GM12878 (cell line): ENCODE measurements at regions not wholly inside any gene's neighbourhood (a gene's known extent, or its start where the extent isn't known, plus 50 kb on each side); places are given as distances from the start of the nearest gene placed in this dataset.

Experiments
- ATAC-seq: fragments of 200-7000 bp; cut with Tn5 transposase; 3 replicates; pipeline ENCODE4 v1.9.1; 2020; ENCODE audit warnings: mild to moderate bottlenecking, moderate library complexity
- BruUV-seq: library from RNA; stranded (reverse); fragments of 400-500 nt; replicated peaks from 2 replicates; lab custom pipeline; 2021; lab: Mats Ljungman, UMichigan
- CTCF ChIA-PET: fragments of 300-600 bp; sonication (Branson Sonifier 250); formaldehyde crosslinking; extraction: SDS; loops from one replicate; lab custom pipeline; 2021; ENCODE audit warnings: inconsistent platforms; lab: Yijun Ruan, JAX
- POLR2A ChIA-PET: fragments of 350-600 bp; formaldehyde crosslinking; extraction: SDS; loops from one replicate; lab custom pipeline; 2021; ENCODE audit warnings: inconsistent platforms; lab: Charles Lee
- RAD21 ChIA-PET: fragments of 300-600 bp; sonication (Branson Sonifier 250); formaldehyde crosslinking; loops from one replicate; lab custom pipeline; 2023; ENCODE audit warnings: antibody characterized with exemption; ENCODE audit not compliant: unreplicated experiment; lab: Charles Lee
- SMC1A ChIA-PET: fragments of 300-600 bp; sonication (Branson Sonifier 250); formaldehyde crosslinking; loops from one replicate; lab custom pipeline; 2023; ENCODE audit not compliant: unreplicated experiment, uncharacterized antibody; lab: Charles Lee
- DNase-seq: peaks from one replicate; pipeline ENCODE4 v3.0.0-alpha.2; 2011; ENCODE audit warnings: low read depth, low spot score
- FAIRE-seq: peaks from 3 replicates; lab custom pipeline; 2011; peaks lifted over from hg19 to GRCh38; lab: Jason Lieb, UNC
- H2AFZ ChIP-seq: 2 replicates; pipeline ENCODE4 v1.6.0; 2011; ENCODE audit warnings: low read depth, low read length, control low read depth; ENCODE audit not compliant: control insufficient read depth
- H3K27ac ChIP-seq: 2 replicates; pipeline ENCODE4 v1.5.1; 2011; ENCODE audit warnings: control low read depth; ENCODE audit not compliant: control insufficient read depth, insufficient read depth
- H3K27me3 ChIP-seq, 2 experiments: replicated peaks in 1 of 2; 2 replicates each; pipeline versions ENCODE4 v1.6.0 to v1.6.1; 2011; ENCODE audit warnings: low read length in 1 of 2; ENCODE audit not compliant: control insufficient read depth in 2 of 2, insufficient read depth in 2 of 2
- H3K36me3 ChIP-seq, 2 experiments: 2 replicates each; pipeline ENCODE4 v1.5.1; 2011; ENCODE audit warnings: low read length in 1 of 2; ENCODE audit not compliant: control insufficient read depth in 2 of 2, insufficient read depth in 2 of 2
- H3K4me1 ChIP-seq: 2 replicates; pipeline ENCODE4 v1.6.1; 2011; ENCODE audit warnings: mild to moderate bottlenecking, low read length, moderate library complexity, mixed read lengths; ENCODE audit not compliant: control insufficient read depth, insufficient read depth
- H3K4me2 ChIP-seq: 2 replicates; pipeline ENCODE4 v1.6.0; 2011; ENCODE audit warnings: control low read depth; ENCODE audit not compliant: control insufficient read depth, insufficient read depth
- H3K4me3 ChIP-seq: fragments of 200-600 bp; sonication (generic); 2 replicates; pipeline ENCODE4 v1.5.1; 2016
- H3K79me2 ChIP-seq: 2 replicates; pipeline ENCODE4 v1.6.0; 2011; ENCODE audit warnings: low read length; ENCODE audit not compliant: control insufficient read depth, insufficient read depth
- H3K9ac ChIP-seq: 2 replicates; pipeline ENCODE4 v1.8.0; 2011; ENCODE audit warnings: low read length, control low read depth, mixed read lengths; ENCODE audit not compliant: control insufficient read depth, insufficient read depth
- H3K9me3 ChIP-seq: replicated peaks from 3 replicates; pipeline ENCODE4 v1.5.1; 2011; ENCODE audit warnings: mild to moderate bottlenecking, low read length; ENCODE audit not compliant: control insufficient read depth, insufficient read depth
- H4K20me1 ChIP-seq: 2 replicates; pipeline ENCODE4 v1.6.0; 2011; ENCODE audit not compliant: control insufficient read depth, insufficient read depth
- ASH2L ChIP-seq: fragments of 300-600, 200-600 bp; sonication (generic); IDR thresholded peaks from 2 replicates; pipeline ENCODE4 v1.6.1; 2017; ENCODE audit warnings: low read depth, mild to moderate bottlenecking, borderline replicate concordance
- BACH1 ChIP-seq: fragments of 450-650 bp; IDR thresholded peaks from 2 replicates; pipeline ENCODE4 v1.6.1; 2017; ENCODE audit warnings: mild to moderate bottlenecking, borderline replicate concordance
- BCLAF1 ChIP-seq: fragments of 450-650 bp; IDR thresholded peaks from 2 replicates; pipeline ENCODE4 v1.6.1; 2017; ENCODE audit warnings: antibody characterized with exemption, mild to moderate bottlenecking, moderate library complexity
- BHLHE40 ChIP-seq, 2 experiments: fragments of 450-650 bp in 1 of 2; IDR thresholded peaks; 2 replicates each; pipeline ENCODE4 v1.6.1; 2011 to 2017; ENCODE audit warnings: low read depth in 2 of 2, borderline replicate concordance in 1 of 2, improper control_type of control experiment in 1 of 2, low read length in 1 of 2, mild to moderate bottlenecking in 1 of 2
- CEBPB ChIP-seq, 2 experiments: fragments of 150-350 bp in 1 of 2; IDR thresholded peaks; 2 replicates each; pipeline ENCODE4 v1.6.1; 2012 to 2014; ENCODE audit warnings: low read depth in 2 of 2, low read length in 2 of 2, borderline replicate concordance in 1 of 2, inconsistent platforms in 1 of 2
- CTCF ChIP-seq, 3 experiments: IDR thresholded peaks in 2 of 3; conservative IDR thresholded peaks in 1 of 3; 2 replicates each; pipeline ENCODE4 v1.5.1; 2011; ENCODE audit warnings: low read depth in 3 of 3, low read length in 3 of 3, mild to moderate bottlenecking in 3 of 3, control low read depth in 2 of 3, moderate library complexity in 2 of 3, inconsistent platforms in 1 of 3, mixed read lengths in 1 of 3; ENCODE audit not compliant: control insufficient read depth in 2 of 3, insufficient read depth in 1 of 3; ENCODE audit errors: extremely low read depth in 1 of 3
- MEF2B ChIP-seq: fragments of 450-650 bp; IDR thresholded peaks from 2 replicates; pipeline ENCODE4 v1.6.1; 2018; ENCODE audit warnings: mild to moderate bottlenecking, moderate library complexity; ENCODE audit not compliant: partially characterized antibody, poor library complexity, severe bottlenecking
- MTA2 ChIP-seq: fragments of 450-650 bp; IDR thresholded peaks from 2 replicates; pipeline ENCODE4 v1.6.1; 2016; ENCODE audit warnings: low read depth, mild to moderate bottlenecking, moderate library complexity
- NR2C1 ChIP-seq: fragments of 450-650 bp; IDR thresholded peaks from 2 replicates; pipeline ENCODE4 v1.6.1; 2017; ENCODE audit warnings: antibody characterized with exemption, mild to moderate bottlenecking, moderate library complexity
- SREBF1 ChIP-seq: IDR thresholded peaks from 2 replicates; pipeline ENCODE4 v1.6.1; 2012; ENCODE audit warnings: mild to moderate bottlenecking, low read length
- ZSCAN29 ChIP-seq: fragments of 450-650 bp; IDR thresholded peaks from 2 replicates; pipeline ENCODE4 v1.6.1; 2017; ENCODE audit warnings: mild to moderate bottlenecking, moderate library complexity
- WGBS: methylation state at CpG from one replicate; pipeline ENCODE4 v1.1.6; 2016; ENCODE audit warnings: low lambda C conversion rate; ENCODE audit not compliant: insufficient replicate concordance, insufficient coverage; ENCODE audit errors: missing lambda C conversion rate; 5-methylcytosine and 5-hydroxymethylcytosine counted together
- in situ Hi-C: fragments of 300-500 bp; cut with MboI; formaldehyde crosslinking; loops from 9 replicates; pipeline ENCODE4 v1.14.3; 2018; ENCODE audit warnings: mixed read lengths
- intact Hi-C: fragments of 100-400 bp; cut with micrococcal nuclease; formaldehyde crosslinking; loops from one replicate; pipeline ENCODE4 v1.14.2; 2022; ENCODE audit not compliant: unreplicated experiment

- Histone ChIP-seq H3K9me3 (no peaks in the 10 kb centered on the region), H3K27me3 (no peaks in the 10 kb centered on the region; a peak in 2 of 4 replicates), H3K9ac (no peak overlapping the region), H3K36me3 (no peaks in the 10 kb centered on the region), H3K27ac (no peak overlapping the region), H3K4me1 (no peaks in the 10 kb centered on the region), H2AFZ (no peak overlapping the region), H3K79me2 (no peaks in the 10 kb centered on the region), H4K20me1 (no peaks in the 10 kb centered on the region), H3K4me2 (no peak overlapping the region), H3K4me3 (no peak overlapping the region)
- ChIA-PET POLR2A (no interaction called here), SMC1A (no interaction called here), RAD21 (no interaction called here), CTCF (no interaction called here)
- intact Hi-C loops (no loop called here), in situ Hi-C loops (no loop called here)
- TF ChIP-seq NR2C1 (no peak), CEBPB (IDR thresholded peaks at IDR 0.05; ENCODE audit: borderline replicate concordance in 1 of 2, low read depth in 2 of 2, low read length in 2 of 2) (no peak), CTCF (IDR thresholded peaks at IDR 0.05 in 2 of 3, conservative IDR thresholded peaks at IDR 0.05 in 1 of 3; ENCODE audit: control insufficient read depth in 2 of 3, extremely low read depth in 1 of 3, insufficient read depth in 1 of 3, low read depth in 3 of 3, low read length in 3 of 3) (no peak), SREBF1 (no peak), MTA2 (no peak)
- no peak for DNase-seq
- FAIRE-seq, result no peak
- no TSS peak for BruUV-seq
- no peak for ATAC-seq
- WGBS, result 30% methylated on average over 3 of the region's 3 CpGs
Measured at GRCh38 chr9:21565155-21565554, 83.0 kb upstream of the IFNE start.

GRCh38 chr9:21567926-21568325 lies 85.8 kb upstream of the IFNE start:
- FAIRE-seq (no peak), DNase-seq (no peak), ATAC-seq (no peak)
- ChIA-PET CTCF (interaction anchor here (1.3 kb wide), 1 partner anchor 242 kb away, joined by 3 read pairs; no protein-coding TSS in a partner anchor), SMC1A (interaction anchor here (1.0 to 1.4 kb wide), 2 partner anchors 21 to 137 kb away, joined by 3 read pairs; no protein-coding TSS in a partner anchor)
- no TSS peak for BruUV-seq
- Histone ChIP-seq H3K36me3 (no peaks in the 10 kb centered on the region), H3K9ac (no peak overlapping the region), H3K27ac (no peak overlapping the region), H3K79me2 (no peaks in the 10 kb centered on the region), H3K27me3 (no peaks in the 10 kb centered on the region; a peak in 1 of 4 replicates), H4K20me1 (no peaks in the 10 kb centered on the region), H2AFZ (no peak overlapping the region)
- intact Hi-C loops, result no loop called here
- TF ChIP-seq MEF2B (no peak), ASH2L (no peak), BACH1 (no peak), BHLHE40 (IDR thresholded peaks at IDR 0.05; ENCODE audit: borderline replicate concordance in 1 of 2, low read depth in 2 of 2, low read length in 1 of 2) (no peak), BCLAF1 (no peak), ZSCAN29 (no peak)
- TF ChIP-seq, all 136 proteins: peak for 0
- Histone ChIP-seq H3K4me1 (no peaks in the 10 kb centered on the region), H3K4me2 (no peak overlapping the region), H3K9me3 (no peaks in the 10 kb centered on the region), H3K4me3 (no peak overlapping the region)
- WGBS, result 6% methylated on average over 2 of the region's 2 CpGs
- ChIA-PET POLR2A (no interaction called here), RAD21 (no interaction called here)
- in situ Hi-C loops, result no loop called here
